GM18861 (cell line): ENCODE measurements at regions not wholly inside any gene's neighbourhood (a gene's known extent, or its start where the extent isn't known, plus 50 kb on each side); places are given as distances from the start of the nearest gene placed in this dataset.
"Not testable (repeated sequence)": the region's sequence is repeated elsewhere in the genome, so short reads cannot be mapped to it uniquely, and the experiment has no call there.

Source experiments
- ATAC-seq: cut with Tn5 transposase; IDR thresholded peaks from one replicate; pipeline ENCODE4 v1.9.1; 2021; ENCODE audit not compliant: unreplicated experiment

- not testable (repeated sequence) for ATAC-seq
Observed at GRCh38 chr16:88185976-88186888, 196.5 kb upstream of the ZNF469 start.

- not testable (repeated sequence) for ATAC-seq
Observed at GRCh38 chr16:88186889-88187870, 195.6 kb upstream of the ZNF469 start.

- not testable (repeated sequence) for ATAC-seq
Observed at GRCh38 chr16:88188171-88188895, 194.4 kb upstream of the ZNF469 start.

- not testable (repeated sequence) for ATAC-seq
Observed at GRCh38 chr16:88190592-88191095, 192.1 kb upstream of the ZNF469 start.

- not testable (repeated sequence) for ATAC-seq
Observed at GRCh38 chr16:88191168-88191567, 191.6 kb upstream of the ZNF469 start.

- no peak for ATAC-seq
Observed at GRCh38 chr16:88192601-88193000, 190.2 kb upstream of the ZNF469 start.

GRCh38 chr16:88193706-88194396 is 188.9 kb upstream of the ZNF469 start:
- ATAC-seq = not testable (repeated sequence)

- ATAC-seq = no peak
Observed at GRCh38 chr16:88194397-88195268, 188.1 kb upstream of the ZNF469 start.

GRCh38 chr16:88195269-88195705 is 187.5 kb upstream of the ZNF469 start:
- ATAC-seq = no peak

GRCh38 chr16:88195911-88196465 is 186.8 kb upstream of the ZNF469 start:
- no peak for ATAC-seq

- no peak for ATAC-seq
Observed at GRCh38 chr16:88196471-88197400, 186.0 kb upstream of the ZNF469 start.

GRCh38 chr16:88197481-88198456 is 185.0 kb upstream of the ZNF469 start:
- no peak for ATAC-seq

- ATAC-seq = not testable (repeated sequence)
Observed at GRCh38 chr16:88198457-88199295, 184.1 kb upstream of the ZNF469 start.

- not testable (repeated sequence) for ATAC-seq
Observed at GRCh38 chr16:88199296-88200153, 183.2 kb upstream of the ZNF469 start.
